H9 (cell line): ENCODE measurements at regions not wholly inside any gene's neighbourhood (a gene's known extent, or its start where the extent isn't known, plus 50 kb on each side); places are given as distances from the start of the nearest gene placed in this dataset.

Experiments
- DNase-seq: peaks from one replicate; pipeline ENCODE4 v3.0.0-alpha.2; 2017
- H2AFZ ChIP-seq: one replicate; pipeline ENCODE4 v1.6.1; 2013; ENCODE audit warnings: mild to moderate bottlenecking, low read length, control low read depth, moderate library complexity
- H2AK5ac ChIP-seq: 2 replicates; pipeline ENCODE4 v1.6.1; 2013; ENCODE audit warnings: low read length, control low read depth, mixed read lengths; ENCODE audit not compliant: insufficient read length
- H2BK120ac ChIP-seq: one replicate; pipeline ENCODE4 v1.6.1; 2013; ENCODE audit warnings: low read depth, mild to moderate bottlenecking, low read length, control low read depth, inconsistent platforms; ENCODE audit not compliant: poor library complexity, severe bottlenecking
- H2BK12ac ChIP-seq: 2 replicates; pipeline ENCODE4 v1.6.1; 2013; ENCODE audit warnings: low read length, control low read depth, mixed read lengths, low read depth; ENCODE audit not compliant: insufficient read length
- H2BK15ac ChIP-seq: 2 replicates; pipeline ENCODE4 v1.6.1; 2013; ENCODE audit warnings: low read depth, low read length, control low read depth
- H2BK20ac ChIP-seq: one replicate; pipeline ENCODE4 v1.6.1; 2013; ENCODE audit warnings: low read depth, mild to moderate bottlenecking, low read length, control low read depth, inconsistent platforms; ENCODE audit not compliant: poor library complexity, severe bottlenecking
- H2BK5ac ChIP-seq: 2 replicates; pipeline ENCODE4 v1.6.1; 2013; ENCODE audit warnings: low read length, control low read depth, mixed read lengths; ENCODE audit not compliant: insufficient read length
- H3K14ac ChIP-seq: 2 replicates; pipeline ENCODE4 v1.6.1; 2013; ENCODE audit warnings: low read length, control low read depth; ENCODE audit not compliant: insufficient read depth
- H3K18ac ChIP-seq: 2 replicates; pipeline ENCODE4 v1.6.1; 2013; ENCODE audit warnings: low read depth, mild to moderate bottlenecking, mixed read lengths, low read length, control low read depth; ENCODE audit not compliant: insufficient read length
- H3K23ac ChIP-seq: 2 replicates; pipeline ENCODE4 v1.6.1; 2013; ENCODE audit warnings: low read length, control low read depth, mixed read lengths, low read depth; ENCODE audit not compliant: insufficient read length
- H3K23me2 ChIP-seq: 2 replicates; pipeline ENCODE4 v1.6.1; 2013; ENCODE audit warnings: low read depth, mild to moderate bottlenecking, mixed read lengths, low read length, control low read depth; ENCODE audit not compliant: insufficient read length, poor library complexity, severe bottlenecking
- H3K27ac ChIP-seq: 2 replicates; pipeline ENCODE4 v1.5.1; 2013; ENCODE audit warnings: low read length, control low read depth, mixed read lengths, low read depth; ENCODE audit not compliant: insufficient read length
- H3K27me3 ChIP-seq: 2 replicates; pipeline ENCODE4 v1.6.1; 2013; ENCODE audit warnings: low read length, control low read depth, inconsistent platforms; ENCODE audit not compliant: insufficient read depth
- H3K4ac ChIP-seq: 2 replicates; pipeline ENCODE4 v1.6.1; 2013; ENCODE audit warnings: low read depth, mild to moderate bottlenecking, control low read depth, inconsistent platforms, low read length, moderate library complexity
- H3K4me1 ChIP-seq: 2 replicates; pipeline ENCODE4 v1.6.1; 2013; ENCODE audit warnings: low read length, control low read depth, inconsistent platforms; ENCODE audit not compliant: insufficient read depth
- H3K4me2 ChIP-seq: 2 replicates; pipeline ENCODE4 v1.6.1; 2013; ENCODE audit warnings: low read length, control low read depth, mixed read lengths; ENCODE audit not compliant: insufficient read length, insufficient read depth
- H3K56ac ChIP-seq: 2 replicates; pipeline ENCODE4 v1.6.1; 2013; ENCODE audit warnings: low read depth, mild to moderate bottlenecking, mixed read lengths, low read length, control low read depth; ENCODE audit not compliant: insufficient read length
- H3K79me1 ChIP-seq: 2 replicates; pipeline ENCODE4 v1.6.1; 2013; ENCODE audit warnings: low read depth, mild to moderate bottlenecking, moderate library complexity, low read length, control low read depth, inconsistent platforms; ENCODE audit not compliant: insufficient read depth, poor library complexity, severe bottlenecking
- H3K79me2 ChIP-seq: 2 replicates; pipeline ENCODE4 v1.6.1; 2013; ENCODE audit warnings: low read length, control low read depth, inconsistent platforms; ENCODE audit not compliant: insufficient read depth
- H3K9ac ChIP-seq: 2 replicates; pipeline ENCODE4 v1.6.1; 2013; ENCODE audit warnings: low read length, control low read depth, mixed read lengths; ENCODE audit not compliant: insufficient read length; ENCODE audit errors: extremely low read depth
- H3K9me3 ChIP-seq: one replicate; pipeline ENCODE4 v1.6.1; 2013; ENCODE audit warnings: low read depth, low read length, inconsistent platforms; ENCODE audit not compliant: control insufficient read depth
- H3T11ph ChIP-seq: one replicate; pipeline ENCODE4 v1.6.1; 2013; ENCODE audit warnings: mild to moderate bottlenecking, low read length, control low read depth, inconsistent platforms
- H4K20me1 ChIP-seq: one replicate; pipeline ENCODE4 v1.6.1; 2013; ENCODE audit not compliant: control insufficient read depth, insufficient read length, insufficient read depth
- H4K5ac ChIP-seq: 2 replicates; pipeline ENCODE4 v1.6.1; 2013; ENCODE audit warnings: low read depth, mild to moderate bottlenecking, mixed read lengths, low read length, control low read depth; ENCODE audit not compliant: insufficient read length
- H4K8ac ChIP-seq: replicated peaks from 2 replicates; pipeline ENCODE4 v1.6.1; 2013; ENCODE audit warnings: low read length, control low read depth, mixed read lengths, low read depth; ENCODE audit not compliant: insufficient read length
- H4K91ac ChIP-seq: 2 replicates; pipeline ENCODE4 v1.6.1; 2013; ENCODE audit warnings: low read depth, mild to moderate bottlenecking, moderate library complexity, mixed read lengths, low read length, control low read depth; ENCODE audit not compliant: insufficient read length
- H3K27ac Mint-ChIP-seq, 3 experiments: 2 replicates in 2 of 3; 3 replicates in 1 of 3; pipeline ENCODE4 v1.8.0; 2020 to 2021; ENCODE audit warnings: mixed read lengths in 3 of 3, mild to moderate bottlenecking in 1 of 3, moderate library complexity in 1 of 3
- H3K27me3 Mint-ChIP-seq: 2 replicates; pipeline ENCODE4 v1.8.0; 2021; ENCODE audit warnings: low read depth, mild to moderate bottlenecking, moderate library complexity, mixed read lengths
- H3K36me3 Mint-ChIP-seq, 3 experiments: 2 replicates in 2 of 3; 3 replicates in 1 of 3; pipeline ENCODE4 v1.8.0; 2020 to 2021; ENCODE audit warnings: low read depth in 3 of 3, mixed read lengths in 3 of 3; ENCODE audit not compliant: insufficient read depth in 1 of 3
- H3K4me1 Mint-ChIP-seq, 2 experiments: 2 replicates each; pipeline ENCODE4 v1.8.0; 2020; ENCODE audit warnings: mixed read lengths in 2 of 2
- H3K4me3 Mint-ChIP-seq, 2 experiments: 2 replicates in 1 of 2; 3 replicates in 1 of 2; pipeline ENCODE4 v1.8.0; 2020 to 2021; ENCODE audit warnings: mild to moderate bottlenecking in 2 of 2, mixed read lengths in 2 of 2, moderate library complexity in 1 of 2
- H3K9me3 Mint-ChIP-seq, 2 experiments: 2 replicates in 1 of 2; 3 replicates in 1 of 2; pipeline ENCODE4 v1.8.0; 2020; ENCODE audit warnings: mild to moderate bottlenecking in 2 of 2, mixed read lengths in 2 of 2, moderate library complexity in 1 of 2
- CTCF ChIP-seq: fragments of 200-600 bp; sonication (generic); conservative IDR thresholded peaks from 3 replicates; pipeline ENCODE4 v1.8.0; 2021; ENCODE audit warnings: antibody characterized with exemption, mild to moderate bottlenecking
- WGBS: extraction: QIAGEN DNeasy Blood & Tissue Kit; methylation state at CpG from one replicate; pipeline ENCODE4 v1.1.7; 2013; ENCODE audit warnings: missing lambda C conversion rate, low lambda C conversion rate, mixed read lengths; ENCODE audit not compliant: insufficient read length; ENCODE audit errors: extremely low coverage; 5-methylcytosine and 5-hydroxymethylcytosine counted together

- Histone ChIP-seq H3K79me2 (no peaks in the 10 kb centered on the region), H2BK5ac (no peak overlapping the region), H2BK20ac (no peak overlapping the region), H4K5ac (no peak overlapping the region), H3K4ac (no peak overlapping the region), H2BK15ac (no peak overlapping the region), H4K91ac (no peak overlapping the region), H4K8ac (no peak overlapping the region), H2AFZ (no peak overlapping the region), H2AK5ac (no peak overlapping the region), H3K56ac (no peak overlapping the region), H3K4me1 (peaks cover 4% of the 10 kb centered on the region; the same call in 1 of the 2 replicates), H3K27ac (no peak overlapping the region), H3K4me2 (no peak overlapping the region), H4K20me1 (no peaks in the 10 kb centered on the region), H3K23me2 (no peaks in the 10 kb centered on the region), H3K9ac (no peak overlapping the region), H3K23ac (no peak overlapping the region), H3K14ac (no peak overlapping the region), H3K18ac (no peak overlapping the region), H3T11ph (no peak overlapping the region), H3K79me1 (no peaks in the 10 kb centered on the region), H2BK120ac (no peak overlapping the region), H2BK12ac (no peak overlapping the region), H3K27me3 (no peaks in the 10 kb centered on the region), H3K9me3 (no peaks in the 10 kb centered on the region)
- H3K4me3 Mint-ChIP-seq: no peak overlapping the region
- H3K27me3 Mint-ChIP-seq: peaks cover 4% of the 10 kb centered on the region; the same call in 1 of the 2 replicates
- no peak for TF ChIP-seq CTCF
- no CpG with 5 or more reads among the region's 1 CpG for WGBS
- no peak overlapping the region for H3K27ac Mint-ChIP-seq
- DNase-seq: no peak
- no peaks in the 10 kb centered on the region for H3K9me3 Mint-ChIP-seq
- peaks cover 10 to 22% of the 10 kb centered on the region in 2 experiments for H3K4me1 Mint-ChIP-seq
- no peaks in the 10 kb centered on the region; a peak in 1 of 7 replicates for H3K36me3 Mint-ChIP-seq
These were observed 173.5 kb downstream of the ZFP36L2 start for GRCh38 chr2:43052944-43053306.
